ENCODE measurements at regions not wholly inside any gene's neighbourhood (a gene's known extent, or its start where the extent isn't known, plus 50 kb on each side); places are given as distances from the start of the nearest gene placed in this dataset.

DNA sequence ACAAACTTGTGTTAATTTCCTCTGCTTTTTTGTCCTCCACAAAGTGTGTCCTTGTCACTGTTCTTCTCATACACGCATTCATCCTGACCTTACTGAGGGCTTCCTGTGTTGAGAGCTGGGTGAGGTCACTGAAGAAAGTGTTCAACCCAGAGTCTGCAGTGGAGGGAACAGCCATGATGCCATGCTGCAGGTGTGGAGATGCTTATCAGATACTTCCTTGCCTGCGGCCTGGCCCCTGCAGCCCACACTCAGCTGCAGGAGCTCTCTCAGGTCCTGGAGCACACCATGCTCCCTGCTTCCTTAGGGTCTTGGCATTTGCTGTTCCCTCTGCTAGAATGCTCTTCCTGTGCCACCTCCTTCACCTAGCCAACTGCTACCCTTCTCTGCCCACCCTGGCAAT, 108.1 kb upstream of the SPRY4 start:
- no peaks in the 10 kb centered on the region for H3K9me3 ChIP-seq (ENCODE audit: insufficient read depth, low read depth, low read length)
- H3K36me3 ChIP-seq (ENCODE audit: insufficient read depth, low read length) = no peaks in the 10 kb centered on the region
- H3K9ac ChIP-seq (ENCODE audit: low read depth, low read length) = no peak overlapping the region
- no peaks in the 10 kb centered on the region for H3K27me3 ChIP-seq (ENCODE audit: insufficient read depth, low read length)
- no peak overlapping the region for H3K27ac ChIP-seq (ENCODE audit: low read depth, low read length)
- H3K4me3 ChIP-seq (ENCODE audit: low read length) = no peak overlapping the region
- 75% methylated on average over 2 of the region's 2 CpGs for WGBS
- no peaks in the 10 kb centered on the region for H3K4me1 ChIP-seq (ENCODE audit: insufficient read depth, low read length)

DNA sequence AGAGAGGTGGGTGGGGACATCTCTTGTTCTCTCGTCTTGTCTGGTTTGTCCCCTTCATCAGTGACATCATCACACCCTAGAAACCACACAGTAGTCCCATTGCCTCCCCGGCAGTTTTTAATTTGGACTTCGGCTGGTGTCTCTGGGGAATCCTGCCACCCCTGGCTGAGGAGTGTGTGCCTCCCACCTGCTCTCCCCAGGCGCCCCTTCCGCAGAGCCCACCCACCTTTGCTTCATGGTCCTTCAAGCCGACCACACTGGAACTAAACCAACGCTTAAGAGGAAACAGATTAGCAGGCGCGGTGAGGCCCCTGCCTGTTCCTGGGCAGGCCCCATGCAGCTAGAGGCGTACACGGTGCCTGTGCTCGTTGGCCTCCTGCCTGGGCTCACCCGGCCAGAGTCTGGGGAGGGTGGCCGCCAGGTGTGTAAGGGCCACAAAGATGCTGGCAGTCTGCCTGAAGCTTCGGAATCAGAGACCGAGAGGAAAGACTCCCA, 107.6 kb upstream of the SPRY4 start:
- Histone ChIP-seq H3K36me3 (ENCODE audit: insufficient read depth, low read length) (no peaks in the 10 kb centered on the region), H3K9ac (ENCODE audit: low read depth, low read length) (no peak overlapping the region), H3K4me1 (ENCODE audit: insufficient read depth, low read length) (no peaks in the 10 kb centered on the region; the same call in 1 of the 2 replicates), H3K27ac (ENCODE audit: low read depth, low read length) (no peak overlapping the region), H3K9me3 (ENCODE audit: insufficient read depth, low read depth, low read length) (no peaks in the 10 kb centered on the region), H3K27me3 (ENCODE audit: insufficient read depth, low read length) (no peaks in the 10 kb centered on the region), H3K4me3 (ENCODE audit: low read length) (no peak overlapping the region)
- WGBS = 87% methylated on average over 16 of the region's 16 CpGs

- Histone ChIP-seq H3K9ac (ENCODE audit: low read depth, low read length) (no peak overlapping the region), H3K4me3 (ENCODE audit: low read length) (no peak overlapping the region), H3K4me1 (ENCODE audit: insufficient read depth, low read length) (peaks cover 16% of the 10 kb centered on the region), H3K9me3 (ENCODE audit: insufficient read depth, low read depth, low read length) (no peaks in the 10 kb centered on the region), H3K36me3 (ENCODE audit: insufficient read depth, low read length) (no peaks in the 10 kb centered on the region), H3K27me3 (ENCODE audit: insufficient read depth, low read length) (no peaks in the 10 kb centered on the region; the same call in 1 of the 2 replicates), H3K27ac (ENCODE audit: low read depth, low read length) (no peak overlapping the region)
- 96% methylated on average over 7 of the region's 8 CpGs for WGBS
These were observed 104.1 kb upstream of the SPRY4 start for GRCh38 chr5:142428773-142429473.

DNA sequence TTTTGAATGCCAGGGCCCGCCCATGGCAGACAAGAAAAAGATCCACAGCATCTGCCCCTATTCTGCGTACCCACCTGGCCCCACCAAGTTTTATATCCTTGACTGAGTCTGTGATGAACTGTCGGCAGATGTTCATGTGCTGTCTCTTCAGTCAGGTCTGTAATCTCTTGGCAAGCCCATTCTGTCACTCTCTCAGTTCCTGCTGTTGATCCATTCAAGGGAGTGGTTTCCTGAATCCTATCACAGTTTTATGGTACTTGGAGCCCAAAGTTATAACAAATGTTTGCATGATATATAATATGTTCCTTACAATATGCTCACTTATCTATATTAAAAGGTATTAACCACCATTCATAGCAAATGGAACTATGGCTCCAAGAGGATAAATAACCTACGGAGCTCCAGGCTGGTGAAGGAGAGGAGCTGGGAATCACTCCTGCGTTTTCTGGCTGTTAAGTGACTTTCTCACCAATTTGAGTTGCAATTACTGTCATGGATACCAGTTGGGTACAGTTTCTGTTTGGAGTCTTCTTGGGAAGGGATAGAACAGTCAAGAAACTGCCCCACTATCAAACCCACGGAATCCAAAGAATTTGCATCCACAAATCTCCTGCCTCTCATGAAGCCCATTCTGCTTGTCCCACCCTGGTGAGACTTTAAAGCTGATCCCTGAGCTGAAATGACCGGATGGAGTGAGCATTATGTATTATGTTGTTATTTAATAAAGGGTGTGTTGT, 103.4 kb upstream of the SPRY4 start:
- Histone ChIP-seq H3K4me1 (ENCODE audit: insufficient read depth, low read length) (peaks cover 16% of the 10 kb centered on the region), H3K9ac (ENCODE audit: low read depth, low read length) (no peak overlapping the region), H3K9me3 (ENCODE audit: insufficient read depth, low read depth, low read length) (no peaks in the 10 kb centered on the region), H3K27me3 (ENCODE audit: insufficient read depth, low read length) (no peaks in the 10 kb centered on the region; the same call in 1 of the 2 replicates), H3K27ac (ENCODE audit: low read depth, low read length) (no peak overlapping the region), H3K36me3 (ENCODE audit: insufficient read depth, low read length) (no peaks in the 10 kb centered on the region), H3K4me3 (ENCODE audit: low read length) (no peak overlapping the region)
- WGBS = 94% methylated on average over 7 of the region's 7 CpGs

DNA sequence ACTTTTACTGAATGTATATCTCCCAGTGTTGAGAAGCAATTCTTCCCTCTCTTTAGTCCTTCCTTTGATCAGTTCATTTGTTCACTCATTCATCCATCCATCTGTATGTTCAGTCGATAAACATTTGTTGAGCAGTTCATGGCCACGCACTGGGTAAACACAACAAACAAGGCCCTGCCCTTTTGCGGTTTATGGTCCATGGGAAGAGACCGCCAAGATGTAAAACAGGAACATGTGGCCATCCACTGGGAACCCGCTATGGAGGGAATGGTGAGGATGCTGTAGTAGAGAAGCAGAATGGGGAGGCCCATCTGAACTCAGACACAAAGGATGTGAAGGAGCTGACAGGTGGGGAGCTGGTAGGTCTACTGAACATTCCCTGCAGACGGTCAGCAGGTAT, 102.7 kb upstream of the SPRY4 start:
- Histone ChIP-seq H3K4me1 (ENCODE audit: insufficient read depth, low read length) (peaks cover 16% of the 10 kb centered on the region), H3K4me3 (ENCODE audit: low read length) (no peak overlapping the region), H3K27ac (ENCODE audit: low read depth, low read length) (no peak overlapping the region), H3K9me3 (ENCODE audit: insufficient read depth, low read depth, low read length) (no peaks in the 10 kb centered on the region), H3K36me3 (ENCODE audit: insufficient read depth, low read length) (no peaks in the 10 kb centered on the region), H3K27me3 (ENCODE audit: insufficient read depth, low read length) (no peaks in the 10 kb centered on the region; the same call in 1 of the 2 replicates), H3K9ac (ENCODE audit: low read depth, low read length) (no peak overlapping the region)
- WGBS = 97% methylated on average over 6 of the region's 6 CpGs

DNA sequence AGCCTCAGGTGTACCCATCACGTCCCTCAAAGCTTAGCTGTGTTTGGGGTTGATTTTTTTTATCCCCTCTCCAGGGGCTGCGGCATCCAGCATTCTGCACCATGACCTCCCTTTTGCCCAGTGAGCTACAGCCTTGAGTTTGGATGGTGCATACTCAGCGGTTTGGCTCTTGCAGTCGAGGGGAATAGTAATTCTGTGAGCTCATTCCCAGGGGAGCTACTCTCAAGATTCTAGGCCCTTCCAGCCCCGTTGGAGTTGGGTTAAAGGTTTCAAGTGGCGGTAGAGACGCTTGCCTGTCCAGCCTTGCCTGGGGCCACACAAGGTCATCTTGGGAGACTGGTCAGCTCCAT, 102.2 kb upstream of the SPRY4 start:
- Histone ChIP-seq H3K36me3 (ENCODE audit: insufficient read depth, low read length) (no peaks in the 10 kb centered on the region), H3K4me1 (ENCODE audit: insufficient read depth, low read length) (peaks cover 16% of the 10 kb centered on the region), H3K27ac (ENCODE audit: low read depth, low read length) (peak overlapping the region; percentile 14; the same call in 1 of the 2 replicates), H3K9me3 (ENCODE audit: insufficient read depth, low read depth, low read length) (no peaks in the 10 kb centered on the region), H3K9ac (ENCODE audit: low read depth, low read length) (peak overlapping the region; percentile 5; the same call in 1 of the 2 replicates), H3K27me3 (ENCODE audit: insufficient read depth, low read length) (no peaks in the 10 kb centered on the region; the same call in 1 of the 2 replicates), H3K4me3 (ENCODE audit: low read length) (no peak overlapping the region)
- 71% methylated on average over 7 of the region's 7 CpGs for WGBS

DNA sequence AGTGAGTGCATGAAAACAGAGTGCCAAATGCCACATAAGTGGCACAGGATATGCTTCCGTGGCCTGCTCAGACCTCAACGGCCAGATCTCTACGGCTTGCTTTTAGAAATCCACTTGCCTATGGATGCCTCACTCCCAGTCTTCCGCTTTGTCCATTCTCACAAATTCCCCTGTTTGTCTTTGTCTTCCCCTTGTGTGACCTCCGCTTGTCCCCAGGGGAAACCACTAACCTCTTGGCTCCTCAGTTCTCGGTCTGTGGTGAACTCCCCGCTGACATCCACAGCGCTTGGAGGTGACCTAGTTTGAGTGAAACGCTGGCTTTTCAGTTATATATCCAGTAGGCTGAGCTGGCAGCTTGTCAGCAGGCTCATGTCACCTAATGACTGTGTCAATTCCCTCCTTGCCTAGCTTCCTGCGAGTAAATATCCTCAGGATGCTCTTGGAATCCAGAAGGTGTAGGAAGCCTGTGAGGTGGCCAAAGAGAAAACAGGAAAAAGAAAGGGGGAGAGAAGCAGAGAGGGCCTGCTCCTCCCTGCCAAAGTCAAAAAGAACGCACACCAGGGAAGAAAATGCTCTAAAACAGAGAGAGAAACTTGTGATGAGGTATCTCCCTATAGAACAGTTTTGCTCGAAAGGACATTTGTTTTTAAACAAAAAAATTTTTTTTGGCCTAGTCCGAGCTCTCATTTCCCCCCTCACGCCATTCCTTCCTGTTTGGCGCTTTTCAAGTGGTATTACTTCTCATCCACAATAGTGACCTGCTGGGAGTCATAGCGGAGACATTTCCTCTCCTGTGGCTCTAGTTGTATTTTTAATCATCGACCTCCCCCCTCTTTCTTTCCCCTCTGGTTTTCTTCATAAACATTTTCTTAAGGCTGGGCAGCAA, 101.6 kb upstream of the SPRY4 start:
- peak overlapping the region; percentile 25 for H3K27ac ChIP-seq (ENCODE audit: low read depth, low read length)
- WGBS = 53% methylated on average over 17 of the region's 17 CpGs
- H3K9ac ChIP-seq (ENCODE audit: low read depth, low read length) = peak overlapping the region; percentile 34; the same call in 1 of the 2 replicates

GRCh38 chr5:142425286-142426065, 100.7 kb upstream of the SPRY4 start:
- no peak overlapping the region for H3K27ac ChIP-seq (ENCODE audit: low read depth, low read length)

More for the DNA sequence above, 101.6 kb upstream of the SPRY4 start:
- peaks cover 16% of the 10 kb centered on the region for H3K4me1 ChIP-seq (ENCODE audit: insufficient read depth, low read length)
- no peaks in the 10 kb centered on the region for H3K9me3 ChIP-seq (ENCODE audit: insufficient read depth, low read depth, low read length)
- H3K27me3 ChIP-seq (ENCODE audit: insufficient read depth, low read length) = no peaks in the 10 kb centered on the region; the same call in 1 of the 2 replicates
- no peak overlapping the region; the same call in 1 of the 2 replicates for H3K4me3 ChIP-seq (ENCODE audit: low read length)
- H3K36me3 ChIP-seq (ENCODE audit: insufficient read depth, low read length) = no peaks in the 10 kb centered on the region

GRCh38 chr5:142422429-142422828, 97.6 kb upstream of the SPRY4 start:
- no peaks in the 10 kb centered on the region for H3K36me3 ChIP-seq (ENCODE audit: insufficient read depth, low read length)
- peaks cover 22% of the 10 kb centered on the region for H3K4me1 ChIP-seq (ENCODE audit: insufficient read depth, low read length)
- no peak overlapping the region for H3K27ac ChIP-seq (ENCODE audit: low read depth, low read length)
- H3K4me3 ChIP-seq (ENCODE audit: low read length) = no peak overlapping the region
- H3K9ac ChIP-seq (ENCODE audit: low read depth, low read length) = no peak overlapping the region
- no peaks in the 10 kb centered on the region; the same call in 1 of the 2 replicates for H3K27me3 ChIP-seq (ENCODE audit: insufficient read depth, low read length)
- no peaks in the 10 kb centered on the region for H3K9me3 ChIP-seq (ENCODE audit: insufficient read depth, low read depth, low read length)

More at GRCh38 chr5:142425286-142426065, 100.7 kb upstream of the SPRY4 start:
- Histone ChIP-seq H3K4me1 (ENCODE audit: insufficient read depth, low read length) (peaks cover 22% of the 10 kb centered on the region), H3K27me3 (ENCODE audit: insufficient read depth, low read length) (no peaks in the 10 kb centered on the region; the same call in 1 of the 2 replicates), H3K36me3 (ENCODE audit: insufficient read depth, low read length) (no peaks in the 10 kb centered on the region), H3K9me3 (ENCODE audit: insufficient read depth, low read depth, low read length) (no peaks in the 10 kb centered on the region), H3K9ac (ENCODE audit: low read depth, low read length) (peak overlapping the region; percentile 34; the same call in 1 of the 2 replicates), H3K4me3 (ENCODE audit: low read length) (no peak overlapping the region)
- WGBS = 96% methylated on average over 7 of the region's 7 CpGs
